ENCODE measurements at regions not wholly inside any gene's neighbourhood (a gene's known extent, or its start where the extent isn't known, plus 50 kb on each side); places are given as distances from the start of the nearest gene placed in this dataset.

DNA sequence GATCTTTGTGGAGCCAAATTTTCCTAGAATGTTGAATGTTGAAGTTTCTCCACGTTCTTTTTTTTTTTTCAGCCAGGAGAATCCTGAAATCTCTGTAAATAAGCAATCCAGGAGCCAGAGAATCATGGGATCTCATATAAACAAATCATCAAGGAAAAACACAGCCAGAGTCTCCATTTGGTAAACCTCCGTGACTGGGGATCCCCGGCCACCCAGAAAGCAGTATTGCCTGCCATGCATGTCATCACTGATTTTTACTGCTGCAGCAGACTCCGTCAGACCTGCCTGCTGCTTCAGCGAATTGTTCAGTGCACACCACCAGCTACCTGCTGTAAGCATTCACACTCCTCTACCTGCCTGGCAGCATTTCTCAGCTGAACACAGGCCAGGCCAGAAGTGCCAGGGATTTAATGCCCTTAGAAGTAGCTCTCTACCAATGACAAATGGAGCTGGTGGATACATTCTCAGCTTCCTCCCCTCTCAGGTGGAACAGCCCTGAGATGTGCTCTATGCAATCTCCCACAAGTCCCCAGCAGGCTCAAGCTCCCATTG, 158.6 kb downstream of the CYLD start:
- TF ChIP-seq, protein P1, sequence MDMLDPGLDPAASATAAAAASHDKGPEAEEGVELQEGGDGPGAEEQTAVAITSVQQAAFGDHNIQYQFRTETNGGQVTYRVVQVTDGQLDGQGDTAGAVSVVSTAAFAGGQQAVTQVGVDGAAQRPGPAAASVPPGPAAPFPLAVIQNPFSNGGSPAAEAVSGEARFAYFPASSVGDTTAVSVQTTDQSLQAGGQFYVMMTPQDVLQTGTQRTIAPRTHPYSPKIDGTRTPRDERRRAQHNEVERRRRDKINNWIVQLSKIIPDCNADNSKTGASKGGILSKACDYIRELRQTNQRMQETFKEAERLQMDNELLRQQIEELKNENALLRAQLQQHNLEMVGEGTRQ (CRISPR knock-in tag; IDR thresholded peaks at IDR 0.05) = no peak
- no peak for TF ChIP-seq ESRRA (CRISPR knock-in tag; IDR thresholded peaks at IDR 0.05; ENCODE audit: borderline replicate concordance)

Data from WTC11 (cell line).